Endothelial cell of umbilical vein (primary cell): ENCODE measurements at regions not wholly inside any gene's neighbourhood (a gene's known extent, or its start where the extent isn't known, plus 50 kb on each side); places are given as distances from the start of the nearest gene placed in this dataset.

Source experiments
- FOS ChIP-seq: IDR thresholded peaks from 2 replicates; pipeline ENCODE4 v1.6.1; 2011; ENCODE audit warnings: mild to moderate bottlenecking, low read length, moderate library complexity, borderline replicate concordance; ENCODE audit not compliant: insufficient read depth
- POLR2A ChIP-seq: IDR thresholded peaks from 2 replicates; pipeline ENCODE4 v1.6.1; 2012; ENCODE audit warnings: low read depth, mild to moderate bottlenecking, control low read depth, low read length
- POLR2AphosphoS5 ChIP-seq: IDR thresholded peaks from 2 replicates; pipeline ENCODE4 v1.6.1; 2012; ENCODE audit warnings: low read depth, mild to moderate bottlenecking, control low read depth, low read length, moderate library complexity; ENCODE audit not compliant: insufficient read depth
- TF ChIP-seq, protein P1 (sequence below), 2 donors: IDR thresholded peaks; 1 replicate in 1 of 2; 2 replicates in 1 of 2; pipeline ENCODE4 v1.5.1; 2011; ENCODE audit warnings: low read length in 2 of 2, mild to moderate bottlenecking in 2 of 2, moderate library complexity in 2 of 2, control low read depth in 1 of 2, inconsistent platforms in 1 of 2, low read depth in 1 of 2; ENCODE audit not compliant: insufficient read depth in 1 of 2; ENCODE audit errors: extremely low read depth in 1 of 2
- TF ChIP-seq, protein P2 (sequence below): IDR thresholded peaks from 2 replicates; pipeline ENCODE4 v1.6.1; 2011; ENCODE audit not compliant: insufficient read depth, insufficient read length

DNA sequence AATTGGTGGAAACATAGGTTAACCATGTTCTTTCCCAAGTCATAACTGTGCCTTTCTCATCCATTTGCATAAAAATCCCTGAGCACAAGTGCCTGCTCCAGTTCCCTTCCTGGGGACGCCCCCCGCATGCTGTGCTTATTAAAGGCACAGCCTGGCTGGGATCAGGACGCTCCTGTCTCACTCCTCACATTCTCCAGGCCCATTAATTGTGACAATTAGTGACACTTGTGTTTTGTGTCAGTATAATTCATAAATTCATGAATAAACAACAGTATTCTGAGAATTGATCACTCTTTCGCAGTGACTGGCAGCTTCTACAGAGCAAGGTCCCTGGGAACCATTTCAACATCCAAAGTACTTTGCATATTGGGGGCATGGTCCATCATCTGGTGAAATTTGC is 1354.4 kb downstream of the TBC1D22A start:
- TF ChIP-seq POLR2A: no peak
- TF ChIP-seq, protein P1, sequence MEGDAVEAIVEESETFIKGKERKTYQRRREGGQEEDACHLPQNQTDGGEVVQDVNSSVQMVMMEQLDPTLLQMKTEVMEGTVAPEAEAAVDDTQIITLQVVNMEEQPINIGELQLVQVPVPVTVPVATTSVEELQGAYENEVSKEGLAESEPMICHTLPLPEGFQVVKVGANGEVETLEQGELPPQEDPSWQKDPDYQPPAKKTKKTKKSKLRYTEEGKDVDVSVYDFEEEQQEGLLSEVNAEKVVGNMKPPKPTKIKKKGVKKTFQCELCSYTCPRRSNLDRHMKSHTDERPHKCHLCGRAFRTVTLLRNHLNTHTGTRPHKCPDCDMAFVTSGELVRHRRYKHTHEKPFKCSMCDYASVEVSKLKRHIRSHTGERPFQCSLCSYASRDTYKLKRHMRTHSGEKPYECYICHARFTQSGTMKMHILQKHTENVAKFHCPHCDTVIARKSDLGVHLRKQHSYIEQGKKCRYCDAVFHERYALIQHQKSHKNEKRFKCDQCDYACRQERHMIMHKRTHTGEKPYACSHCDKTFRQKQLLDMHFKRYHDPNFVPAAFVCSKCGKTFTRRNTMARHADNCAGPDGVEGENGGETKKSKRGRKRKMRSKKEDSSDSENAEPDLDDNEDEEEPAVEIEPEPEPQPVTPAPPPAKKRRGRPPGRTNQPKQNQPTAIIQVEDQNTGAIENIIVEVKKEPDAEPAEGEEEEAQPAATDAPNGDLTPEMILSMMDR (IDR thresholded peaks at IDR 0.05; ENCODE audit: extremely low read depth in 1 of 2, insufficient read depth in 1 of 2, low read depth in 1 of 2, low read length in 2 of 2): no peak
- TF ChIP-seq, protein P2, sequence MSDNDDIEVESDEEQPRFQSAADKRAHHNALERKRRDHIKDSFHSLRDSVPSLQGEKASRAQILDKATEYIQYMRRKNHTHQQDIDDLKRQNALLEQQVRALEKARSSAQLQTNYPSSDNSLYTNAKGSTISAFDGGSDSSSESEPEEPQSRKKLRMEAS: no peak
- no peak for TF ChIP-seq POLR2AphosphoS5
- no peak for TF ChIP-seq FOS
